ENCODE measurements at regions not wholly inside any gene's neighbourhood (a gene's known extent, or its start where the extent isn't known, plus 50 kb on each side); places are given as distances from the start of the nearest gene placed in this dataset.

- Histone ChIP-seq H3K79me2 (ENCODE audit: control insufficient read depth, insufficient read depth, low read length) (no peaks in the 10 kb centered on the region), H3K9me3 (replicated peaks; ENCODE audit: control insufficient read depth, insufficient read depth, low read length) (no peaks in the 10 kb centered on the region), H3K4me3 (replicated peaks in 1 of 3; ENCODE audit: insufficient read depth in 1 of 3, low read depth in 1 of 3, low read length in 3 of 3) (no peak overlapping the region), H2AFZ (ENCODE audit: low read depth, low read length) (no peak overlapping the region), H3K36me3 (ENCODE audit: control insufficient read depth in 2 of 2, extremely low read depth in 1 of 2, insufficient read depth in 2 of 2, low read length in 2 of 2) (no peaks in the 10 kb centered on the region), H4K20me1 (replicated peaks; ENCODE audit: control insufficient read depth, extremely low read depth, insufficient read depth, low read length) (no peaks in the 10 kb centered on the region), H3K27me3 (ENCODE audit: control insufficient read depth in 2 of 2, insufficient read depth in 2 of 2, low read length in 2 of 2) (no peaks in the 10 kb centered on the region), H3K4me1 (ENCODE audit: control insufficient read depth, extremely low read depth, insufficient read depth, low read length) (no peaks in the 10 kb centered on the region), H3K9me1 (replicated peaks; ENCODE audit: control insufficient read depth, extremely low read depth, insufficient read depth, low read length) (no peaks in the 10 kb centered on the region), H3K4me2 (ENCODE audit: insufficient read depth, low read length) (no peak overlapping the region), H3K27ac (ENCODE audit: insufficient read depth, low read depth, low read length) (no peak overlapping the region), H3K9ac (replicated peaks; ENCODE audit: extremely low read depth, insufficient read depth, low read length) (no peak overlapping the region)
- POLR2A ChIA-PET, result no interaction called here
- FAIRE-seq, result no peak
- DNase-seq (ENCODE audit: low read depth, low spot score), result peak; percentile 69
- no TSS peak for BruUV-seq (replicated peaks)
- no peak for TF ChIP-seq EZH2 (IDR thresholded peaks at IDR 0.05; ENCODE audit: borderline replicate concordance, low read depth, low read length, severe bottlenecking)
- TF ChIP-seq JUN (IDR thresholded peaks at IDR 0.05; ENCODE audit: borderline replicate concordance, insufficient read depth, insufficient read length, low read depth), result no peak
- dilution Hi-C loops (cut with MboI; ENCODE audit: extremely low pct_ligation_motif_present, low sequenced_read_pairs) (no loop called here), intact Hi-C loops (cut with micrococcal nuclease) (no loop called here)
- CTCF ChIA-PET, result interaction anchor here (1.0 kb wide), 1 partner anchor 18 kb away, joined by 4 read pairs; no protein-coding TSS in a partner anchor
Observed at GRCh38 chr12:89971880-89972279, 263.2 kb upstream of the ATP2B1 start.

- Histone ChIP-seq H3K9me3 (replicated peaks; ENCODE audit: control insufficient read depth, insufficient read depth, low read length) (no peaks in the 10 kb centered on the region), H3K4me1 (ENCODE audit: control insufficient read depth, extremely low read depth, insufficient read depth, low read length) (no peaks in the 10 kb centered on the region), H3K4me2 (ENCODE audit: insufficient read depth, low read length) (no peak overlapping the region), H3K79me2 (ENCODE audit: control insufficient read depth, insufficient read depth, low read length) (no peaks in the 10 kb centered on the region), H3K36me3 (ENCODE audit: control insufficient read depth in 2 of 2, extremely low read depth in 1 of 2, insufficient read depth in 2 of 2, low read length in 2 of 2) (no peaks in the 10 kb centered on the region), H3K27ac (ENCODE audit: insufficient read depth, low read depth, low read length) (no peak overlapping the region), H2AFZ (ENCODE audit: low read depth, low read length) (no peak overlapping the region), H3K9me1 (replicated peaks; ENCODE audit: control insufficient read depth, extremely low read depth, insufficient read depth, low read length) (no peaks in the 10 kb centered on the region), H4K20me1 (replicated peaks; ENCODE audit: control insufficient read depth, extremely low read depth, insufficient read depth, low read length) (no peaks in the 10 kb centered on the region), H3K27me3 (ENCODE audit: control insufficient read depth in 2 of 2, insufficient read depth in 2 of 2, low read length in 2 of 2) (no peaks in the 10 kb centered on the region), H3K9ac (replicated peaks; ENCODE audit: extremely low read depth, insufficient read depth, low read length) (no peak overlapping the region), H3K4me3 (replicated peaks in 1 of 3; ENCODE audit: insufficient read depth in 1 of 3, low read depth in 1 of 3, low read length in 3 of 3) (no peak overlapping the region)
- dilution Hi-C loops (cut with MboI; ENCODE audit: extremely low pct_ligation_motif_present, low sequenced_read_pairs) (no loop called here), intact Hi-C loops (cut with micrococcal nuclease) (no loop called here)
- DNase-seq (ENCODE audit: low read depth, low spot score) (no peak), FAIRE-seq (no peak)
- no peak for TF ChIP-seq POLR2AphosphoS5 (IDR thresholded peaks at IDR 0.05; ENCODE audit: insufficient read depth, low read depth, low read length)
- no peak for TF ChIP-seq GATA2 (IDR thresholded peaks at IDR 0.05; ENCODE audit: insufficient read depth, insufficient read length, low read depth, low read length)
- no peak for TF ChIP-seq EZH2 (IDR thresholded peaks at IDR 0.05; ENCODE audit: borderline replicate concordance, low read depth, low read length, severe bottlenecking)
- TF ChIP-seq MAX (IDR thresholded peaks at IDR 0.05; ENCODE audit: insufficient read depth, insufficient read length), result no peak
- TF ChIP-seq CTCF (IDR thresholded peaks at IDR 0.05; ENCODE audit: extremely low read depth in 1 of 2, insufficient read depth in 1 of 2, low read depth in 1 of 2, low read length in 2 of 2), result no peak
- TF ChIP-seq MYC (IDR thresholded peaks at IDR 0.05; ENCODE audit: low read depth, low read length), result no peak
- no peak for TF ChIP-seq JUN (IDR thresholded peaks at IDR 0.05; ENCODE audit: borderline replicate concordance, insufficient read depth, insufficient read length, low read depth)
- TF ChIP-seq FOS (IDR thresholded peaks at IDR 0.05; ENCODE audit: borderline replicate concordance, insufficient read depth, low read length), result no peak
- no peak for TF ChIP-seq POLR2A (IDR thresholded peaks at IDR 0.05; ENCODE audit: low read depth, low read length)
- POLR2A ChIA-PET, result no interaction called here
- CTCF ChIA-PET, result interaction anchor here (0.9 kb wide), 1 partner anchor 970 kb away, joined by 3 read pairs; no protein-coding TSS in a partner anchor
- BruUV-seq (replicated peaks), result no TSS peak
Observed at GRCh38 chr12:89970722-89971121, 262.1 kb upstream of the ATP2B1 start.
